GM23248 (cell line): ENCODE measurements at regions not wholly inside any gene's neighbourhood (a gene's known extent, or its start where the extent isn't known, plus 50 kb on each side); places are given as distances from the start of the nearest gene placed in this dataset.

Experiments
- DNase-seq: peaks from one replicate; pipeline ENCODE4 v3.0.0-alpha.2; 2015
- H2AFZ ChIP-seq: fragments of 200-600 bp; sonication (generic); 2 replicates; pipeline ENCODE4 v1.6.1; 2016; ENCODE audit warnings: antibody characterized with exemption
- H3F3A ChIP-seq: fragments of 200-600 bp; sonication (generic); 2 replicates; pipeline ENCODE4 v1.6.1; 2016; ENCODE audit warnings: mild to moderate bottlenecking, antibody characterized with exemption, mixed run types; ENCODE audit not compliant: insufficient read depth
- H3K27ac ChIP-seq: fragments of 200-600 bp; sonication (generic); 2 replicates; pipeline ENCODE4 v1.5.1; 2016; ENCODE audit warnings: mild to moderate bottlenecking
- H3K27me3 ChIP-seq: fragments of 200-600 bp; sonication (generic); replicated peaks from 2 replicates; pipeline ENCODE4 v1.6.1; 2016; ENCODE audit warnings: mild to moderate bottlenecking; ENCODE audit not compliant: insufficient read depth
- H3K36me3 ChIP-seq: fragments of 200-600 bp; sonication (generic); 2 replicates; pipeline ENCODE4 v1.6.1; 2016; ENCODE audit warnings: low read depth, mild to moderate bottlenecking
- H3K4me1 ChIP-seq: fragments of 200-600 bp; sonication (generic); 2 replicates; pipeline ENCODE4 v1.6.1; 2016; ENCODE audit warnings: mild to moderate bottlenecking; ENCODE audit not compliant: insufficient read depth
- H3K4me2 ChIP-seq: fragments of 200-600 bp; sonication (generic); one replicate; pipeline ENCODE4 v1.6.1; 2016; ENCODE audit warnings: mild to moderate bottlenecking; ENCODE audit not compliant: unreplicated experiment
- H3K4me3 ChIP-seq: fragments of 200-600 bp; sonication (generic); 2 replicates; pipeline ENCODE4 v1.5.1; 2016; ENCODE audit warnings: mild to moderate bottlenecking
- H3K79me2 ChIP-seq: fragments of 200-600 bp; sonication (generic); 2 replicates; pipeline ENCODE4 v1.6.1; 2016; ENCODE audit warnings: mild to moderate bottlenecking; ENCODE audit not compliant: insufficient read depth
- H3K9ac ChIP-seq: fragments of 200-600 bp; sonication (generic); 2 replicates; pipeline ENCODE4 v1.6.1; 2016; ENCODE audit warnings: mild to moderate bottlenecking
- H3K9me2 ChIP-seq: fragments of 200-600 bp; sonication (generic); 2 replicates; pipeline ENCODE4 v1.6.1; 2016; ENCODE audit warnings: mixed run types, mild to moderate bottlenecking, moderate library complexity; ENCODE audit not compliant: insufficient read depth
- H3K9me3 ChIP-seq: fragments of 200-600 bp; sonication (generic); one replicate; pipeline ENCODE4 v1.6.1; 2017; ENCODE audit warnings: low read depth
- H4K20me1 ChIP-seq: fragments of 200-600 bp; sonication (generic); 2 replicates; pipeline ENCODE4 v1.6.0; 2016; ENCODE audit not compliant: insufficient read depth
- EZH2 ChIP-seq: fragments of 200-600 bp; sonication (generic); IDR thresholded peaks from 2 replicates; pipeline ENCODE4 v1.6.1; 2018; ENCODE audit warnings: antibody characterized with exemption, mild to moderate bottlenecking; ENCODE audit not compliant: insufficient read depth, poor library complexity, severe bottlenecking
- EZH2phosphoT487 ChIP-seq: fragments of 200-600 bp; sonication (generic); IDR thresholded peaks from 2 replicates; pipeline ENCODE4 v1.6.1; 2018; ENCODE audit warnings: antibody characterized with exemption, moderate library complexity, mild to moderate bottlenecking, low read depth; ENCODE audit not compliant: insufficient read depth
- WGBS, 2 experiments: methylation state at CpG; one replicate each; pipeline ENCODE4 v1.1.6; 2015 to 2017; ENCODE audit warnings: low lambda C conversion rate in 2 of 2, low coverage in 1 of 2; ENCODE audit errors: missing lambda C conversion rate in 2 of 2; 5-methylcytosine and 5-hydroxymethylcytosine counted together
- in situ Hi-C: fragments of 300-500 bp; cut with MboI; formaldehyde crosslinking; loops from 2 replicates; pipeline ENCODE4 v1.15.0; 2020

GRCh38 chr7:386385-386784, 96.4 kb downstream of the FOXL3 start:
- 47% methylated on average over 11 of the region's 11 CpGs for WGBS, 2 experiments
- Histone ChIP-seq H3K27me3 (peaks cover 18% of the 10 kb centered on the region), H3K9me2 (no peaks in the 10 kb centered on the region), H2AFZ (no peak overlapping the region), H3F3A (no peaks in the 10 kb centered on the region), H3K9ac (no peak overlapping the region), H3K36me3 (no peaks in the 10 kb centered on the region), H3K9me3 (no peaks in the 10 kb centered on the region), H3K4me2 (no peak overlapping the region), H3K4me1 (no peaks in the 10 kb centered on the region), H3K27ac (no peak overlapping the region), H4K20me1 (no peaks in the 10 kb centered on the region), H3K79me2 (no peaks in the 10 kb centered on the region), H3K4me3 (no peak overlapping the region)
- in situ Hi-C loops: no loop called here
- no peak for TF ChIP-seq EZH2
- no peak for TF ChIP-seq EZH2phosphoT487
- no peak for DNase-seq

- in situ Hi-C loops: no loop called here
- H2AFZ ChIP-seq: no peak overlapping the region
- no peak for DNase-seq
- H3K27me3 ChIP-seq: peaks cover 18% of the 10 kb centered on the region
- H3K79me2 ChIP-seq: no peaks in the 10 kb centered on the region
- H3K4me1 ChIP-seq: no peaks in the 10 kb centered on the region
- H4K20me1 ChIP-seq: no peaks in the 10 kb centered on the region
- H3K36me3 ChIP-seq: no peaks in the 10 kb centered on the region
- no peak overlapping the region for H3K4me3 ChIP-seq
- H3K9me3 ChIP-seq: no peaks in the 10 kb centered on the region
- no peak overlapping the region for H3K4me2 ChIP-seq
- H3K27ac ChIP-seq: no peak overlapping the region
- TF ChIP-seq EZH2 (no peak), EZH2phosphoT487 (no peak)
- WGBS, 2 experiments: 74 to 76% methylated on average over 35 of the region's 35 CpGs
- no peak overlapping the region for H3K9ac ChIP-seq
- no peaks in the 10 kb centered on the region for H3K9me2 ChIP-seq
- H3F3A ChIP-seq: no peaks in the 10 kb centered on the region
These were observed 97.4 kb downstream of the FOXL3 start for GRCh38 chr7:387132-388022.

- Histone ChIP-seq H4K20me1 (no peaks in the 10 kb centered on the region), H3K9ac (no peak overlapping the region), H3K27ac (no peak overlapping the region), H3K36me3 (no peaks in the 10 kb centered on the region), H3F3A (no peaks in the 10 kb centered on the region), H3K4me2 (no peak overlapping the region), H3K27me3 (peaks cover 14% of the 10 kb centered on the region), H2AFZ (no peak overlapping the region), H3K4me1 (no peaks in the 10 kb centered on the region), H3K79me2 (no peaks in the 10 kb centered on the region), H3K9me2 (no peaks in the 10 kb centered on the region), H3K4me3 (no peak overlapping the region), H3K9me3 (no peaks in the 10 kb centered on the region)
- no peak for DNase-seq
- WGBS, 2 experiments: 64 to 69% methylated on average over 37 to 40 of the region's 40 CpGs
- TF ChIP-seq EZH2 (no peak), EZH2phosphoT487 (no peak)
- in situ Hi-C loops: no loop called here
These were observed 98.3 kb downstream of the FOXL3 start for GRCh38 chr7:388023-388960.

GRCh38 chr7:388961-389701, 99.2 kb downstream of the FOXL3 start:
- TF ChIP-seq EZH2 (no peak), EZH2phosphoT487 (no peak)
- Histone ChIP-seq H3K4me1 (no peaks in the 10 kb centered on the region), H2AFZ (no peak overlapping the region), H3K9me2 (no peaks in the 10 kb centered on the region), H3K9ac (no peak overlapping the region), H3F3A (no peaks in the 10 kb centered on the region), H3K4me2 (no peak overlapping the region), H3K27me3 (peaks cover 10% of the 10 kb centered on the region), H3K4me3 (no peak overlapping the region), H3K79me2 (no peaks in the 10 kb centered on the region), H3K27ac (no peak overlapping the region), H3K36me3 (no peaks in the 10 kb centered on the region), H4K20me1 (no peaks in the 10 kb centered on the region), H3K9me3 (no peaks in the 10 kb centered on the region)
- DNase-seq: no peak
- in situ Hi-C loops: no loop called here
- WGBS, 2 experiments: 69 to 73% methylated on average over 31 of the region's 31 CpGs
